ENCODE measurements at regions not wholly inside any gene's neighbourhood (a gene's known extent, or its start where the extent isn't known, plus 50 kb on each side); places are given as distances from the start of the nearest gene placed in this dataset.

DNA sequence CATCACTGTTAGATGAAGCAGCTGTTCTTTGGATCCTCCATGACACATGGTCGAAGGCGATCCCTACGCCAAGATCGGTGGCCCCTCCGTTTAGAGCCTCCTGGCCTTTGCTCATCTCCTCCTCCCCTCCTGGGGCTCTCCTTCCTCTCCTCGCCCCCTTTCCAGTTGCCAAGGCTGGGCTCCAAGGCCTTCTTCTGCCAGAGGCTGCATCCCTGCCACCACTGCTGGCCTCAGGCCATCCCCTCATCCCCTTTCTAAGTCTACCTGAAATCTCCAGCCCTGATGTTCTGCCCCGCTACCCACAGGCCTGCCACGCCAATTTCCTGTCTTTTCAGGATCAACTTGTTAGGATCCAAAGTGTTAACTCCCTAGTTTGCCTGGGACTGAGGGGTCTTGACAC lies 265.1 kb upstream of the ZMIZ1 start:
- H3K9me3 ChIP-seq: no peaks in the 10 kb centered on the region
- no peak overlapping the region for H3K4me3 Mint-ChIP-seq
- H3K4me1 Mint-ChIP-seq: no peaks in the 10 kb centered on the region
- ChIA-PET POLR2A (no interaction called here), CTCF (no interaction called here)
- no peaks in the 10 kb centered on the region for H3K4me1 ChIP-seq (ENCODE audit: control insufficient read depth in 1 of 2, extremely low read depth in 1 of 2, insufficient read depth in 2 of 2, low read length in 2 of 2)
- H3K36me3 ChIP-seq (ENCODE audit: control insufficient read depth in 2 of 2, extremely low read depth in 1 of 2, insufficient read depth in 1 of 2, low read length in 1 of 2): no peaks in the 10 kb centered on the region
- H3K27me3 Mint-ChIP-seq: peaks cover 7 to 9% of the 10 kb centered on the region in 2 donors
- no peaks in the 10 kb centered on the region for H3K36me3 Mint-ChIP-seq
- H3K27ac ChIP-seq (ENCODE audit: low read length): no peak overlapping the region
- no peak overlapping the region for H3K4me3 ChIP-seq (ENCODE audit: control insufficient read depth in 1 of 2, extremely low read depth in 1 of 2, low read length in 1 of 2)
- H3K9me3 Mint-ChIP-seq: no peaks in the 10 kb centered on the region
- no peak overlapping the region for H3K27ac Mint-ChIP-seq
- ATAC-seq (replicated peaks in 1 of 4): no peak
- no peak for DNase-seq
- peaks cover 0 to 24% of the 10 kb centered on the region in 2 experiments for H3K27me3 ChIP-seq (replicated peaks in 1 of 2; ENCODE audit: control insufficient read depth in 2 of 2, extremely low read depth in 1 of 2, insufficient read depth in 2 of 2, low read length in 1 of 2)
- WGBS (ENCODE audit: insufficient coverage): 85% methylated on average over 8 of the region's 8 CpGs

DNA sequence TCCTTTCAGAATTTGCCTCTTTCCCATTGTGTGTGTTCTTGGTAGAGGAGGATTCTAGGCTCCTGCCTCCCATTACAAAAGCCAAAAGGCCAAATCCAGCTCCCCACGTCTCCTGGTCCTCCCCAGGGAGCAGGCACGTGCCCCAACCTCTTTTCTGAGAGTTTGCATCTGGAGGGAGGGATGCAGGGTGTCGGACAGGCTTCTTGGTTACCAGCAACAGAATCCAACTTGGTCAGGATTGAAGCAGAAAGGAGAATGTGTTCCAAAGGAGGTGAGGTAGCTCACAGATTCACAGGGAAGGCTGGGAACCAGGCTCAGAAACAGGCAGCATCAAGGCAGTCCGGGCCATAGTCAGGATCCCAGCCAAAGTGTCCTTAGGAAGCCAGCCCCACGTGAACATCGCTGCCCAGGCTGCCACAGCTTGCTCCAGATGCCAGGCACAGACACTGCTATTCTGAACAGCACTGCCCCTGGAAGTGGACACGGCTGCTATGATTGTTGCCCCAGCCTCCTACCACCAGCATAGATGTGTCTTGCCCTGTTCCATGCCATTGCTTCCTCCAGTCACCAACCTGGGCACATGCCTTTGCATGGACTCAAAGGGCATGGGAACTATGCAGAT lies 264.2 kb upstream of the ZMIZ1 start:
- 78% methylated on average over 5 of the region's 7 CpGs for WGBS (ENCODE audit: insufficient coverage)
- no peak overlapping the region for H3K4me3 Mint-ChIP-seq
- H3K36me3 ChIP-seq (ENCODE audit: control insufficient read depth in 2 of 2, extremely low read depth in 1 of 2, insufficient read depth in 1 of 2, low read length in 1 of 2): no peaks in the 10 kb centered on the region
- H3K27me3 Mint-ChIP-seq: peaks cover 7 to 9% of the 10 kb centered on the region in 2 donors
- H3K4me3 ChIP-seq (ENCODE audit: control insufficient read depth in 1 of 2, extremely low read depth in 1 of 2, low read length in 1 of 2): no peak overlapping the region
- POLR2A ChIA-PET: no interaction called here
- peaks cover 0 to 28% of the 10 kb centered on the region in 2 experiments for H3K27me3 ChIP-seq (replicated peaks in 1 of 2; ENCODE audit: control insufficient read depth in 2 of 2, extremely low read depth in 1 of 2, insufficient read depth in 2 of 2, low read length in 1 of 2)
- ATAC-seq (replicated peaks in 1 of 4) (no peak), DNase-seq (no peak)
- H3K4me1 ChIP-seq (ENCODE audit: control insufficient read depth in 1 of 2, extremely low read depth in 1 of 2, insufficient read depth in 2 of 2, low read length in 2 of 2): no peaks in the 10 kb centered on the region
- H3K27ac ChIP-seq (ENCODE audit: low read length): no peak overlapping the region
- H3K9me3 Mint-ChIP-seq: no peaks in the 10 kb centered on the region
- no peaks in the 10 kb centered on the region for H3K36me3 Mint-ChIP-seq
- no peaks in the 10 kb centered on the region for H3K9me3 ChIP-seq
- H3K27ac Mint-ChIP-seq: no peak overlapping the region
- CTCF ChIA-PET: no interaction called here
- no peaks in the 10 kb centered on the region for H3K4me1 Mint-ChIP-seq

DNA sequence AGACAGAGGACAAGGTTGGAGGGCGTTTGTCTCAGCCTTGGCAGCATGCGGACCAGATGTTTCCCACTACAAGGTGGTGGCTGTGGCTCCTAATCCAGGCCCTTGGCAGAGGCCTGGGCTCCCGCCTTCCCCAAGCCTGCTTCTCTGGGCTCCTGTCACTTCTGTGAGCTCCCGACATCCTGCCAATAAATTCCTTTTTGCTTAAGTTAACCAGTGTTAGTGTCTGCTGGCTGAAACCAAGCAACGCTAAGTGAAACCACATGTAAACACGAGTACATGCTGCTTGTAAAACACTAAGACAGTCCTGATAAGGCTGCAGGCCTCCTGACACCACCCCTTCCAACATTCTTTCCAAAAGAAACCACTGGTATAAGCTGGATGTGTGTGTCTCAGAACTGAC lies 263.6 kb upstream of the ZMIZ1 start:
- CTCF ChIA-PET: no interaction called here
- no peaks in the 10 kb centered on the region for H3K36me3 Mint-ChIP-seq
- H3K9me3 Mint-ChIP-seq: no peaks in the 10 kb centered on the region
- no peaks in the 10 kb centered on the region for H3K36me3 ChIP-seq (ENCODE audit: control insufficient read depth in 2 of 2, extremely low read depth in 1 of 2, insufficient read depth in 1 of 2, low read length in 1 of 2)
- H3K4me1 Mint-ChIP-seq: no peaks in the 10 kb centered on the region
- H3K4me3 ChIP-seq (ENCODE audit: control insufficient read depth in 1 of 2, extremely low read depth in 1 of 2, low read length in 1 of 2): no peak overlapping the region
- 84% methylated on average over 5 of the region's 6 CpGs for WGBS (ENCODE audit: insufficient coverage)
- H3K27ac ChIP-seq (ENCODE audit: low read length): no peak overlapping the region
- H3K9me3 ChIP-seq: no peaks in the 10 kb centered on the region
- no peak overlapping the region for H3K4me3 Mint-ChIP-seq
- ATAC-seq (replicated peaks in 1 of 4) (no peak), DNase-seq (no peak)
- POLR2A ChIA-PET: no interaction called here
- peaks cover 0 to 28% of the 10 kb centered on the region in 2 experiments for H3K27me3 ChIP-seq (replicated peaks in 1 of 2; ENCODE audit: control insufficient read depth in 2 of 2, extremely low read depth in 1 of 2, insufficient read depth in 2 of 2, low read length in 1 of 2)
- peaks cover 6 to 7% of the 10 kb centered on the region in 2 donors for H3K27me3 Mint-ChIP-seq
- H3K27ac Mint-ChIP-seq: no peak overlapping the region
- H3K4me1 ChIP-seq (ENCODE audit: control insufficient read depth in 1 of 2, extremely low read depth in 1 of 2, insufficient read depth in 2 of 2, low read length in 2 of 2): no peaks in the 10 kb centered on the region

DNA sequence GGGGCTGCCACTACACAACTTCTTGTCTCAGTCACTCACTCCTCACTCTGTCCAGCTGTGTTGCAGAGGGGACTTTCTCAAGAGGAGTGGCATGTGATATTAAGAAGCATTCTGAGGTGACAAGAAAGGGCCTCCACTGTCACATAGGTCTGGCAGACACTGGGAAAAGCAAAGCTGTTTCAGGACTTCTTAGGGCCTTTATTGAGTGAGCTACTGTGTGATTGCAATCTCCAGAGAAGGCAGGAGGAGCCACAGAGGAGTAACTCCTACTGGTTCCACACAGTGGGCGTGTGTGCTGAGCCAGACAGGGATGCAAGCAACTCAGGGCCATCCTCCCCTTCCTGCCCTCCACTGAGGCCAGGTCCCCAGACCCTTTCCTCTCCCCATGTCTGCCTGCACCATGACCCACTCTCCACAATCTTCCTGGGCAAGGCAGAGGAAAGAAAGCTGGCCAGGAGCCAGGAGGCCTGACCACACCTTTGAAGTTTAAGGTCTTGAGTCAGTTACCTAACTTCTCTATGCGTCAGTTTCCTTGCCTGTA lies 262.0 kb upstream of the ZMIZ1 start:
- no peak overlapping the region for H3K4me3 ChIP-seq (ENCODE audit: control insufficient read depth in 1 of 2, extremely low read depth in 1 of 2, low read length in 1 of 2)
- H3K27ac Mint-ChIP-seq: no peak overlapping the region
- peaks cover 4 to 7% of the 10 kb centered on the region in 2 donors for H3K27me3 Mint-ChIP-seq
- H3K9me3 Mint-ChIP-seq: no peaks in the 10 kb centered on the region
- no CpG with 5 or more reads among the region's 2 CpGs for WGBS (ENCODE audit: insufficient coverage)
- CTCF ChIA-PET: no interaction called here
- DNase-seq (no peak), ATAC-seq (replicated peaks in 1 of 4) (no peak)
- H3K27me3 ChIP-seq (replicated peaks in 1 of 2; ENCODE audit: control insufficient read depth in 2 of 2, extremely low read depth in 1 of 2, insufficient read depth in 2 of 2, low read length in 1 of 2): peaks cover 0 to 30% of the 10 kb centered on the region in 2 experiments
- H3K4me1 Mint-ChIP-seq: no peaks in the 10 kb centered on the region
- POLR2A ChIA-PET: no interaction called here
- H3K36me3 ChIP-seq (ENCODE audit: control insufficient read depth in 2 of 2, extremely low read depth in 1 of 2, insufficient read depth in 1 of 2, low read length in 1 of 2): no peaks in the 10 kb centered on the region
- H3K4me3 Mint-ChIP-seq: no peak overlapping the region
- H3K4me1 ChIP-seq (ENCODE audit: control insufficient read depth in 1 of 2, extremely low read depth in 1 of 2, insufficient read depth in 2 of 2, low read length in 2 of 2): no peaks in the 10 kb centered on the region
- H3K36me3 Mint-ChIP-seq: no peaks in the 10 kb centered on the region
- H3K27ac ChIP-seq (ENCODE audit: low read length): no peak overlapping the region
- H3K9me3 ChIP-seq: no peaks in the 10 kb centered on the region

DNA sequence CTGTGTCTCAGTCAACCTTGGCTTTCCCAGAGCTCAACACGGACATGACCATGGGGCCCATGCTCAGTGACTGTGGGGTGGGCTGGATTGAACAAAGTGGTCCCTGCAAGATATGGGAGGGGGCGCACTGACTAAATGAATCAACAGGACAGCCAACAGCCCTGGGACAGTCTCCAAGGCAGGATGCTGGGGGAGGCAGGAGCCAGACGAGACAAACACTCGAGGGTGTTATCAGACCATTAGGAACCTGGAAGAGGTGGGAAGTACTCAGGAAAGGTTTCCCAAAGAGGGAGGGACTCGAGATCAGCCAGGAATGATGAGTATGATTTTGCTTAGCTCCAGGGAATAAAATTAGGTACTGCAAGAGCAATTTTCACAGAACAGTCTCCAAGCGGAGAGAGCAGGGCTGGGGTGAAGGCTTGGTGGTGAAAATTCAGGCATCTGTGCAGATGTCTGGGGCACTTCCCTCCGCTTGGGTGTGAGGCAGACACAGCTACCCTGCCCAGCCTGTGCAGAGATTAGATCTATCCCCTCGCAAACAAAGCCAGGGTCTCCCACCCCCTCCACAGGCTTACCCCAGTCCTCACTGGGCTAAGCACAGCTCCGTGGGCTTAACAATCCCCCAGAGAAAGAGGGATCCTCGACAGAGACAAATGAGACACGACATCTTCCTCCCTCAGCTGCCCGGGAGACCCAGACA lies 261.1 kb upstream of the ZMIZ1 start:
- WGBS (ENCODE audit: insufficient coverage): 75% methylated on average over 10 of the region's 12 CpGs
- Mint-ChIP-seq H3K36me3 (no peaks in the 10 kb centered on the region), H3K4me3 (no peak overlapping the region), H3K4me1 (no peaks in the 10 kb centered on the region), H3K27me3 (peaks cover 6 to 11% of the 10 kb centered on the region in 2 donors), H3K27ac (no peak overlapping the region), H3K9me3 (no peaks in the 10 kb centered on the region)
- Histone ChIP-seq H3K4me1 (ENCODE audit: control insufficient read depth in 1 of 2, extremely low read depth in 1 of 2, insufficient read depth in 2 of 2, low read length in 2 of 2) (no peaks in the 10 kb centered on the region), H3K9me3 (no peaks in the 10 kb centered on the region), H3K27me3 (replicated peaks in 1 of 2; ENCODE audit: control insufficient read depth in 2 of 2, extremely low read depth in 1 of 2, insufficient read depth in 2 of 2, low read length in 1 of 2) (peaks cover 0 to 21% of the 10 kb centered on the region in 2 experiments), H3K27ac (ENCODE audit: low read length) (no peak overlapping the region), H3K36me3 (ENCODE audit: control insufficient read depth in 2 of 2, extremely low read depth in 1 of 2, insufficient read depth in 1 of 2, low read length in 1 of 2) (no peaks in the 10 kb centered on the region), H3K4me3 (ENCODE audit: control insufficient read depth in 1 of 2, extremely low read depth in 1 of 2, low read length in 1 of 2) (no peak overlapping the region)
- no peak for DNase-seq
- CTCF ChIA-PET: no interaction called here
- ATAC-seq (replicated peaks in 1 of 4): no peak
- POLR2A ChIA-PET: no interaction called here

DNA sequence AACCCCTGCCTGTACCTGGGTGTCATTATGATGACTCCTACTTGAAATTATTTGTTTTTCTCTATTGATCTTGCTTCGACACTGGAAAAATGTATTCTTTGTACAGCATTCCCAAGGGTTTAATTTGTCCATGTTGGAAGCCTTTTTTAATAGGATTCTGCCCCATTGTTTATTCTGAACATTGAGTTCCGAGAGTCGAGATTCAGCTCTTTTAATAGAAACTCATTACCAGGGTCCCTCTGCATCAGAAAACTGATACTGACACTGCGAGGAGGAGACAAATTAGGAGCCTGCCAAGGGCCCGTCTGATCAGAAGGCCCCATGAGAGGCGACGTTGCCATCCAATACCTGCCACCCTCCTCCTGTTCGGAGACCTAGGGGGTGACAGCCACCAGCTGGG lies 260.5 kb upstream of the ZMIZ1 start:
- ChIA-PET POLR2A (no interaction called here), CTCF (no interaction called here)
- Mint-ChIP-seq H3K9me3 (no peaks in the 10 kb centered on the region), H3K27ac (no peak overlapping the region), H3K4me1 (no peaks in the 10 kb centered on the region), H3K36me3 (no peaks in the 10 kb centered on the region), H3K27me3 (peaks cover 6 to 12% of the 10 kb centered on the region in 2 donors), H3K4me3 (no peak overlapping the region)
- Histone ChIP-seq H3K27me3 (replicated peaks in 1 of 2; ENCODE audit: control insufficient read depth in 2 of 2, extremely low read depth in 1 of 2, insufficient read depth in 2 of 2, low read length in 1 of 2) (peaks cover 0 to 16% of the 10 kb centered on the region in 2 experiments), H3K27ac (ENCODE audit: low read length) (no peak overlapping the region), H3K4me1 (ENCODE audit: control insufficient read depth in 1 of 2, extremely low read depth in 1 of 2, insufficient read depth in 2 of 2, low read length in 2 of 2) (no peaks in the 10 kb centered on the region), H3K4me3 (ENCODE audit: control insufficient read depth in 1 of 2, extremely low read depth in 1 of 2, low read length in 1 of 2) (no peak overlapping the region), H3K9me3 (no peaks in the 10 kb centered on the region), H3K36me3 (ENCODE audit: control insufficient read depth in 2 of 2, extremely low read depth in 1 of 2, insufficient read depth in 1 of 2, low read length in 1 of 2) (no peaks in the 10 kb centered on the region)
- ATAC-seq (replicated peaks in 1 of 4) (no peak), DNase-seq (no peak)
- WGBS (ENCODE audit: insufficient coverage): 82% methylated on average over 6 of the region's 8 CpGs

Data from T-cell (primary cell).